NCI-H1092 treated with DMSO at 0.1 percent for 48 hours (cell line): ENCODE measurements at regions not wholly inside any gene's neighbourhood (a gene's known extent, or its start where the extent isn't known, plus 50 kb on each side); places are given as distances from the start of the nearest gene placed in this dataset.
A peak's percentile ranks its signal among the peaks of the same experiment; 100 is the strongest.
"Not testable (repeated sequence)": the region's sequence is repeated elsewhere in the genome, so short reads cannot be mapped to it uniquely, and the experiment has no call there.

Experiments
- DNase-seq: peaks from one replicate; lab custom pipeline; 2025; lab: John Stamatoyannopoulos, UW

DNA sequence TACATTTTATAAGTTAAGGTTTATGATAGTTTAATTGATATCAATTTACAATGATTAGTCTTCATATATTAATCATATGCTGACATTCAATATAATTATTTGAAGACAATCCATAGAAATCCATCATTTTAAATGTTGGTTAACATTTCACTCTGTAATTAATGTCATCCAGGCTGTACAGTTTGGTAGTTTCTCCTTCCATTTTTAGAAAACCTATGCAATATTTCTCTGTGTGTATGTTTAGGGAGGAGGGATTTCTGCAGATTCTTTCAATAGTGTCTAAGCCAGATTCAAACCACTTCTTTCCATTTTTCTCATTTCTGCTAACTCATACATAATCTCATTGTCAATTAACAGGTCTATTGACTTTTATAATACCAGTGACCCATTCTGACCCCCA is 1159.0 kb upstream of the ATXN8OS start:
- DNase-seq: no peak

DNA sequence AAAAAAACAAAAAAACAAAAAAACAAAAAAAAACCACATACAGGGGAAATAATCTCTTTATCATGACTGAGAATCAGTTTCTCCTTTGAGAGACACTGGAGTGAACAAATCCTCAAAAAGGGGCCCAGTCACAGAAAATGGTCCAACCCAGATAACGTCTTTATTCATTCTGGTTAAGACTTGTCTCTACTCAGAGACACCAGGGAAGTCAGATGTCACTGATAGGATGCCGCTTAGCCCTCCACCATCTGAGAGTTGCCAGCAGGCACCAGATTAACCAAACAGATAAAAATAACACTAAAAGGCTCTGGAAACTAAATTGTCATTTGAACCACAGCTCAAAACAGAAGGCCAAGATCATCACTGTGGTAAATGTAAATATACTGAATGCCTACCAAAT is 1163.4 kb upstream of the ATXN8OS start:
- no peak for DNase-seq

DNA sequence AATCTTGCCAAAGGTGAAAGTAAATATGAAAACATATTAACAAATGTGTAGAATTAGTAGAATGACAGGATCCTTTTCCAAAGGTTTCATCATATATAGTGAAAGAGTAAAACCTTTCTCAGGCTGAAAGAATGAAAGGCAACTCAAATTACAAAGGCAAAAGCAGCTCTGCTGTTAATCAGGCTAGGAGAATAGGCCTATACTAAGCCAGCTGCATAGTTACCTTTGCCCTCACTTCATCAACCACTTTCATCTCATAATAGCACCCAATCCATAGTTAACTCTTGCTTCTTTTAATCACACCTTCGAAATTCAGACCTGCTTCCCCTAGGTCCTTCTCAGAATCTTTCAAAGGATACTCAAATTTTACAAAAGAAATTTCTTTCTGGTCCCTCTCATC is 1167.6 kb upstream of the ATXN8OS start:
- DNase-seq: no peak

DNA sequence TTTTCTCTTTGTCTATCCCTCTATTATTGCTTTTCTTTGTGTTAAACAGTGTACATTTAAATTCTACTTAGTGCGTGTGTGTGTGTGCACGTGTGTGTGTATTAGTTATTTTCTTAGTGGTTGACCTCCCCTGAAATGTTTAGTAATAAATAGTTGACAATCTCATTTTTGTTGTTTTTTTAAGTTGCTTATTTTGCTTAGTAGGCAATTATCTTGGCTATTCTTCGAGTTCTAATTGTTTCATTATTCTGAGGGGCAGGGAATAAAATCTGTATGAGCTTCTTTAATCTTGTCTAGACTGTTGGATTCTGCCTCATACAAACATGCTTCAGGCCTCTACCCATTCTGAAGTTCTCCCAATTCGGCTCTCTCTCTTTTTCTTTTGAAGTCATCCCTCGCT is 1169.0 kb upstream of the ATXN8OS start:
- DNase-seq: no peak

DNA sequence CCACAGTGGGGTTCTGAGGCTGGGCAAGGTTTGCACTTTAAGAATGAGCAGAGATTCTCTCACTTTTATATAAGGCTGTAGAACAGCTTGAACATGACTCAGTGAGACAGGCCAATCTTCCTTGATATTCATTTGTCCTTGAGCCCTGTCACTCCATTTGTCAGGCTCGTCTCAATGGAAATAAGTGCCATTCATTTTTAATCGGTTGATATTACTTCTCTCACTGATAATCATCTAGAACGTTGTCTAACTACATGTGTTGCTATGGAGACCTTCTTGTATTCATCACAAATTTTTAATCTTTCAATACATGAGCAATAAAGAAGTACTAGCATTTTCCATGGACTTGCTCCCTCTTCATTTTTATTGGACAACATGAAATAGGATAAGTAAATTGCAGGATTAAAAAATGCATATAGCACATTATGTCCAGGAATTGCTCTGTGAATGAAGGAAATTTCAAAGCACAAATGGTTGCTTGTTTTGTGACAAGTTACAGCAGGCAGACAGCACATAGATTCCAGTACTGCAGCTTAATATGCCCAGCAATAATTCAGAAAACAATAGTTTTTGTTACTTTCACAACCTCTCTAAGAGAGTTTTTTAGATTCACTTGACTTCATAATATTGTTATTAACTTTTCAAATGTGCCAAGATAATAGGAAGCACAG is 1178.4 kb upstream of the ATXN8OS start:
- DNase-seq: no peak

DNA sequence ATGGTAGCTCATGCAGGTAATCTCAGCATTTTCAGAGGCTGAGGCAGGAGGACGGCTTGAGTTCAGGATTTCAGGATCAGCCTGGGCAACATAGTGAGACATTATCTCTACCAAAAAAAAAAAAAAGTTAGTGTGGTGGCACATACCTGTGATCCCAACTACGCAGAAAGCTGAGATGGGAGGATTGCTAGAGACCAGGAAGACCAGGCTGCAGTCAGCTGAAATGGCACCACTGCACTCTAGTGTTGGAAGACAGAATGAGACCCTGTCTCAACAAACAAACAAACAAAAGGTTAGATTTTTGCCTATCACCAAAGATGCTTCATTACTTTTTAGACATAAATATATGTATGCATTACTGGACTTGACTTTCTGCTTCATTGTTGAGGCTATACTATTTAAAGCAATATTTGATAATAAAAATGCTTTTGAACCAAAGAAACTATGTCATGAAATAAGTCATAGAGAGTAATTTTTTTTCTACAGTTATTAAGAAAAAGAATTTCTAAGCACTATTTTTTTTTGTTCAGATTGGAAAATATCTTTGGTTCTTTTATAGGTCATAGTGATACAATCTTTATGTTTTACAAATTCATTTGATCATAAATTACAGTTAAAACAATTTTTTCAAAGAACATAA is 1180.1 kb upstream of the ATXN8OS start:
- DNase-seq: peak; percentile 59

DNA sequence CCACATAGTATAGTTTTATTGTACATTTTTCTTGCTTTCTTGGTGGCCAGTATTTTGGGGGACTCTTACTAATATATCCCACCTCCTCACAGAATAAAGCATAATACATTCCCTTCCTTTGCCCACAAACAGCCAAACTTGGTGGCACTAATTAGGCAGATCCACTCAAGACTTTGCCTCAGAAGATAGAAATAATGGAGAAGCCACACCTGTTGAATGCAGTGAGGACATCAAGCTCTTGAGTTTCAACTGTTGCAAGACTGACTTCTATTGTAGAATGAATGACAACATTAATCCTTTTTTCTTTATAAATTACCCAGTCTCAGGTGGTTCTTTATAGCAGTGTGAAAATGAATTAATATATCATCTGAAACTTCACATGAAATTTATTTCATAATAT is 1183.6 kb upstream of the ATXN8OS start:
- DNase-seq: no peak

DNA sequence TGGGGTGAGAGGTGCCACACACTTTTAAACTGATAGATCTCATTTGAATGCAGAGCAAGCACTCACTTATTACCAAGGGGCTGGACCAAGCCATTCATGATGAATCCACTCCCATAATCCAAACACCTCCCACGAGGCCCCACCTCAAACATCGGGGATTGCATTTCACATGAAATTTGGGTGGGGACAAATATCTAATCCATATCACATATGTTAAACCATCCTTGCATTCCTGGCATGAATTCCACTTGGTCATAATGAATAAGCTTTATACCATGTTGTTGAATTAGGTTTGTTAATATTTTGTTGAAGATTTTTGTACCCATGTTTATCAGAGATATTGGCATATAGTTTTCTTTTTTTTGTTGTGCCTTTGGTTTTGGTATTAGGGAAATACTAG is 1198.7 kb upstream of the ATXN8OS start:
- no peak for DNase-seq

DNA sequence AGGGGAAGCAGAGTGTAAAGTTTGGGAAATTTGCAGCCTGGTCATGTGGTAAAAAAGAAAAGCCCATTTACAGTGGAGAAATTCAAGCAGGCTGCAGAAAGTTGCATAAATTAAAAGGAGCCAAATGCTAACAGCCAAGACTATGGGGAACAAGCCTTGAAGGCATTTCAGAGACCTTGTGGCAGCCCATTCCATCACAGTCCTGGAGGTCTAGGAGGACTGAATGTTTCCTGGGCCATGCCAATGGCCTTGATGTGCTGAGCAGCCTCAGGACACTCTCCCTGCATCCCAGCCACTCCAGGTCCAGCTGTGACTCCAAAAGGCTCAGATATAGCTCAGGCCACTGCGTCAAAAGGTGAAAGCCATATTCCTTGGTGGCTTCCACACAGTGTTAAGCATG is 1202.4 kb upstream of the ATXN8OS start:
- no peak for DNase-seq

DNA sequence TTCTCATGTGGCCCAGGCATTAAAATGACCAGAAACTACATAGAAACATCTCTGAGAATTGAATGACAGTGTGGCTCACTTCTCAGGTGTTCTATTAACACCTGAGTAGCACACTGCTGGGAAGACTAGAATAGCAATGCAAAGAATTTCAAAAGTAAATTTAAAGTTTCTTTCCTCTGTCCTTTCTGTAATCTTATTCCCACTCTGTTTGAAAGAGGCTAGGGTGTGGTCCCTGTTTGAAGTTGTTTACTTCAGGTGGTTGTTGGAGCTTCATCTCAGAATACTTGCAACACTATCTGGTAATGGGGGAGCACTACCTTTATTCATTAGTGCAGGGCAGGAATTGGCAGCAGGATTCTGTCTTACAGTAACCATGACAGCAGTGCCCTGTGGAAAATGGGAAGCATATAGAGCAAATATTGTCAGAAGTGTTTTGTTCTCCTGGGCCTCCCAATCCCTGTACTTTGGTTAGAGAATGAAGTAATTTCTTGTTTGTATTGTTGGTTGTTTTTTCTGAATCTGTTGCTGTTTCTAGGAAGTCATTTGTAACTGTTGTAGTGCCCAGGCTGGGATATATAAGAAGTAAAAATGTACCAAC is 1210.2 kb upstream of the ATXN8OS start:
- no peak for DNase-seq

DNA sequence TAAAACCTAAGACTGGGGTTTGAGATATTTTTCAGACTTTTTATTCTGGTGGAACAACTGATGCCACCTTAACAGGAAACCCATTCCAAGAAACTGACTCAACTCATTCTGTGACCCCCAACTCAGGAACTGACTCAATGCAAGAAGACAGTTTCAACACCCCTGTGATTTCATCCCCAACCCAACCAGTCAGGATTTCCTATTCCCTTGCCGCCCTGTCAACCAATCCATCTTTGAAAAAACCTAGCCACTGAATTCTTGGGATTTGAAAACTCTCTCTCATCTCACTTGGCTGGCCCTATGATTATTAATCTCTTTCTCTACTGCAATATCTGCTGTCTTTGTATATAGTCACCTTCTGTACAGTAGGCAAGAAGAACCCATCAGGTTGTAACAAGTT is 1211.9 kb upstream of the ATXN8OS start:
- DNase-seq: no peak

DNA sequence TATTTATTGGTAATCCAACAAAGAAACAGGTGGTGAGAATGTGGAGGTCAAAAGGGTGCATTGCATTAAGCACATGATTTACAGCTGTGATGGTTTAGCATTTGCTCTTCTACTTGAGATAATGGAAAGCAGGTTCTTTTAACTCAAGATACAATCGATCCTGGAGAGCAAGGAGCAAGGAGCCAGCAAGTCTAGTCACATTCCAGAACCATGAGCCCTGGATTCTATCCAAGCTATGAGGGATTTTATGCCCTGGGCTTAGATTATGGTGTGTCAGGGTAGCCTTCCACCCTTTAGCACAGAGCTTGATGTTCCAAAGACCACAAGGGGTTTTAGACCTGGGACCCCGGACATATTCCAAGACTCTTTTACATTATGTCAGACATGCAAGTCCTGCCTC is 1213.9 kb upstream of the ATXN8OS start:
- DNase-seq: not testable (repeated sequence)

DNA sequence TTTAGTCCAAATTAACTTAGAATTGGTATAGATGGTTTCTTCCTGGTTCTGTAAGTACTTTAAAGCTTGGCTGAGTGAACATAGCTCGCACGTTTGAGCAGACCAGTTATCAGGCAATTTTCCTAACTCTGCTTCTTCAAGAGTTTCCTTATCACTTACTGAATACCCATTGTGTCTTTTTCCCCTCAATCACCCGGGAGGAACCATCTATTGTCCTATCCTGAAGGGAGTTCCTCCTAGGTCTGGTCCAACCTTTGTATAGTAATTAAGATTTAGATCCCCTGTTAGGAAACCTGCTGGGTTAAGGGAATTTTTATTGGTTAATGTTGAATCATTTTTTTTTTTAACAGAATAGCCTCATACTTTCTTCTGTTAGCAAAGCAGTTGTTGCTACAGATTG is 1215.0 kb upstream of the ATXN8OS start:
- DNase-seq: not testable (repeated sequence)

DNA sequence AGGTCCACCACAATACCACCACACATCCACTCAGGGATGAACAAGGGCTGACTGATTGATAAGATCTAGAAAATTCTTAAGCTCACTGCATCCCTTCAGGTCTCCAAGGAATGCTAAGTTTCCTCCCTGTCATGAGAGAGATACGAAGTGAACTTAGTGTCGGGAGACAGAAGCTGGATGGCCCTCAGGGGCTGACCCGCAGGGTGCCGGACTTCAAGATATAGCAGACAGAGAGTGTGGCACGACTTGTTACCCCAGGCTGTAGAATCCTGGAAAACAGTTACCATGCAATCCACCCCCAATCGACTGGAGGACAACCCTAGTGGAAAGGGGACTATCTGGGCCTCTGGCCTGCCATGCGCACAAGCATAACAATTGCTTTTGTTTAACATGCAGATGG is 1217.5 kb upstream of the ATXN8OS start:
- DNase-seq: not testable (repeated sequence)

DNA sequence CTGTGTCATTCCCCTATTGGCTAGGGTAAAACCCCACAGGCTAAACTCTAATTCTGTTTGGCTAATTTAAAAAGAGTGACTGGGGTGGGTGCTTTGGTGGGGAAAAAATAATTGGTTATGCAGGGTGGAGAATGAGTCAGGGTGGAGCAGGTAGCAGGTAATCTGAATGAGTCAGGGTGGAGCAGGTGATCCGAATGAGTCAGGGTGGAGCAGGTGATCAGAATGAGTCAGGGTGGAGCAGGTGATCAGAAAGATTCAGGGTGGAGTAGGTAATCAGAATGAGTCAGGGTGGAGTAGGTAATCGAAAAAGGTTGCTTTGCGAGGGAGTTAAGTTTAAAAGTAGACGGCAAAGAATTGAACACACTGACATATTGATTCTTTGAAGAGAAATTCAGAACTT is 1218.8 kb upstream of the ATXN8OS start:
- DNase-seq: no peak

DNA sequence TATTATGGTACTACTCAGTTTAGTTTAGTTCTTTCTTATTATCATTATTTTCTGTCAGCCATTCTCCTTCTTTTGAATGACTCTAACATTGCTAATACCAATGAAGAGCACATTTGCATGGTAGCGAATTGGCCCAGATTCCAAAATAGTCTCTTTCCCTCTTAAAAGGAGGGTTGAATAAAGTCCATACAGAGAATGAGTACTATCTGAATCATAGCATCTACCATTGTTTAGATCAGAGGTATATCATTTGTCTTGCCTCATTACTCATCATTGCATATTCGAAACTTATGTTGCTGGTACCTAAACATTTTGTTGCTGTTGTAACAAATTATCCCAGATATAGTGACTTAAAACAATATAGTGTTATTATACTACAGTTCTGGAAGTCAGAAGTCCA is 1235.3 kb upstream of the ATXN8OS start:
- DNase-seq: no peak

DNA sequence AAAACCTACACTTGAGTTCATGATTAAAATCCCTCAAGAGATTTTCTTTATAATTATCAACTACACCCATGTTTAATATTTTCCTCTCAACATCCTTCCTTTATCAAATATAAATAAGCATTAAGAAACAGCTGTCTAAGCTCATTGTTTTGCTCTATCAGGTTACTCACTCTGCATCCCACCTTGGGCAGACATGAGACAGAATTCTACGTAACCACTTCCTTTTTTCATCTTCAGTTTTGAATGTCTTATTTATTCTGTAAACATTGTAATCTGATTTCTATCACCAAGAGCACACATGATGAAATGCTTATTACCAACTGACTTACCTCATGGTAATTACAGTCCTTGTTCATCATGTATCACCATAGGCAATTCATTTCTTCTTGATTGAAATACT is 1256.6 kb upstream of the ATXN8OS start:
- DNase-seq: no peak

DNA sequence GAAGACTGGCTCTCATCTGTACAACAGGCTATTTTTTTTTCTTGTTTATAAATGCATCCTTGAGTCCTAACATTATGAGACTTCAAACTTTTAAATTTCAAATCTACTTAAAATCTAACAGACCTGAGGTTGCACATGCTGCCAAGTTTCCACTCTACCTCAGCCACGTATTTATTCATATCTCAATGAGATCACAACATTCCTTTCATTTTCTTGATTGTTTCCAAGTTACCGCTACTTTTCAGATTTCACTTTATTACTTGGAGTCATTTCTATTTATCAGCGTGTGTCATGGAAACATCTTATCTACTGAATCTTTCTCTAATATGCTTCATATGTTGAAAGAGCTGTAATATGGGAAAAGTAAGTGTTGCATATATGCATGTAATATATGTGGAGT is 1257.5 kb upstream of the ATXN8OS start:
- DNase-seq: no peak

DNA sequence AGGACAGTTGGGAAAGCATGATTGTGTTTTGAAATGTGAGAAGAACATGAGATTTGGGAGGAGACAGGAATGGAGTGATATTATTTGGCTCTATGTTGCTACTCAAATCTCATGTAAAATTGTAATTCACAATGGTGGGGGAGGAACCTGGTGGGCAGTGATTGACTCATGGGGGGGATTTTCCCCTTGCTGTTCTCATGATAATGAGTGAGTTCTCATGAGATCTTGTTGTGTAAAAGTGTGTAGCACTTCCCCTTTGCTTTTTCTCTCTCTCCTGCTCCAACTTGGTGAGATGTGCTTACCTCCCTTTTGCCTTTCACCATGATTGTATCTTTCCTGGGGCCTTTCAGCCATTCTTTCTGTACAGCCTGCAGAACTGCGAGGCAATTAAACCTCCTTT is 1261.0 kb upstream of the ATXN8OS start:
- DNase-seq: no peak

DNA sequence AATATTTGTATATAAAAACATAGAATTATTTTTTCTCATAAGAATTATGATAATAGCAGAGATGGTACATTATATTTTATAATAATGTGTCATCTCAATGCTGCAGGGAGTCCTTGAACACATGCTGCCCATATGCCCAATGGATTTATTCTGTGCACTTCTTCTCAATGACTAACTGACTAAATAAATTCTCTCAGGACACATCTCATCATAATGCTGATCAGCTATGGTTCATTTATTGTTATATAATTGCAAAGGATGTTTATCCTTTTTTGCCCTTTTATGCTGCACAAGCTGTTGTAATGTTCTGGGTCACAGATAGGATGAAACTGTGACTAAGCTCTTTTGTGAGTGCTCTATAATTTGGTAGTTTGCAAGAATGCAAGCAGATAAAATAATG is 1273.3 kb upstream of the ATXN8OS start:
- DNase-seq: no peak

DNA sequence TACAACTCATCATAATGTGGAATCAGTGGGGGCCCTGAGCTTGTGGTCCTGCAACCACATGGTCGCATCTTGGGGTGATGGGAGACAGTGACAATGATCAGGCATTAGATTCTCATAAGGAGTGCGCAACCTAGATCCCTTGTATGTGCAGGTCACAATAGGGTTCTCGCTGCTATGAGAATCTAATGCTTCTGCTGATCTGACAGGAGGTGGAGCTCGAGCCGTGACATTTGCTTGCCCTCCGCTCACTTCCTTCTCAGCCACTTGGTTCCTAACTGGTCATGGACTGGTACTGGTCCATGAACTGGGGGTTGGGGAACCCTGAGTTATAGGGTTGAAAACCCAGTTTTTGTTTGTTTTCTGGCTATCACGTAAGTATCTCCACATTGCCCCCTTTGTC is 1290.9 kb upstream of the ATXN8OS start:
- no peak for DNase-seq

DNA sequence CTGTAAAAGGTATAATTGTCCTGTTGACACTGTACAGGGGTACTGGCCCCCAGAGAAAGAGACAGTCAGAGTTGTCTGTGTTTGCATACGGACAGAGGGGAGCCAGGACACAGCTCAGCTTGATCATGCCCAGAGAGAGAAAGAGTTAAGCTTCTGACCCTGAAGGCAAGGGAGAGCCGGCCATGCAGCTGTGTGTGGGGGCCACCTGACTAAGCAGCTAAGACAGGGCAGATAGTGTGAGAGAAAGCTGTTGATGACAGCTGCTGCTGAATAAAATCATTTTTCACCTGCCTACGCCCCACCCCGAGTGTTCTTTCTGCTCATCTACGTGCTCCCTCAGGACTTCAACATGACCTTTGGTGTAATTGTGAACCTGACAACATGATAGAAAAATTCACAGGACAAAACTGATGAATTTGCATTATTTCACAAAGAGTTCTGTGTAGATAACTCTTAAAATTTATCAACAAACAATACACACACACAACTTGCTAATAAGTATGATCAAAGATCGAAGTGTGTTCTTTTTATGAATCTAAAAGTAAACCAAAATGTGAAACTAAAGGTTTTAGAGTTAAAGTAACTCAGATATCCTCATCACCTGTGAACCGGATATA is 1294.3 kb upstream of the ATXN8OS start:
- no peak for DNase-seq

DNA sequence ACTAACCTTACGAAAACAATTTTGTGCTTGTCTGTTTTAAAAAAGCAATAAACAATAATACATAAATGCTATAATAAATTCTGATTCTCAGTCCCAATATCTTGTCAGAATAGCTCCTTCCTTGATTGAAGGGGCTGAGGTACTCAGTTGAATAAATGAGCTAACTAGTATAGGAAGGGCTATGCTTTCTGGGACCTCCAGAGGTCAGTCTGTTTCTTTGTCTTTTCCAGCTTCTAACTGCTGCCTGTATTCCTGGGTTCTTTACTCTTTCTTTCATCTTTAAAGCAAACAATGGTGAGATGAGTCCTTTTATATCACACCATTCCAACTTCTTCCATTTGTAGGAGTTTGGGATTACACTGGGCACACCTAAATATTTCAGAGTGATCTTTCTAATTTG is 1297.0 kb upstream of the ATXN8OS start:
- DNase-seq: peak; percentile 29
